ENCODE measurements at regions not wholly inside any gene's neighbourhood (a gene's known extent, or its start where the extent isn't known, plus 50 kb on each side); places are given as distances from the start of the nearest gene placed in this dataset.
"Not testable (repeated sequence)": the region's sequence is repeated elsewhere in the genome, so short reads cannot be mapped to it uniquely, and the experiment has no call there.

DNA sequence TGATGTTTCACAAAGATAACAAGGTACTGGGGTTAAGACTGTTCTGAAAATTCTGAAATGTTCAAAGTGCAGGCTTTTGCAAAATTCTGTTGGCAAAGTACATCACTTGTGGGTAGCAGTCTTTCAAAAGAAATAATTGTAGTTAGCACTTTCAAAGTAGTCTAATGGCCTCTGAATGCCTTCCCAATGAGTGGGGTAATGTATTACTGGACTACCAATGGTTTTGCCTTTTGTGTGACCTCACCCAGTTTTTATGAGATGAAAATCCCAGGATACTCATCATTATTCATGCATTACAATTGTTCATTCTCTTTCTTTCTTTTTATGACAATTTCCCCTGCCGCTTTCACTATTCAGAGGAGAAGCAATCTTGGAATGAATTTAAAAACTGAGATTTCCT is 686.1 kb downstream of the GLUD2 start:
- H3K4me3 ChIP-seq: no peak overlapping the region
- no peaks in the 10 kb centered on the region for H3K36me3 ChIP-seq
- TF ChIP-seq, protein P1, sequence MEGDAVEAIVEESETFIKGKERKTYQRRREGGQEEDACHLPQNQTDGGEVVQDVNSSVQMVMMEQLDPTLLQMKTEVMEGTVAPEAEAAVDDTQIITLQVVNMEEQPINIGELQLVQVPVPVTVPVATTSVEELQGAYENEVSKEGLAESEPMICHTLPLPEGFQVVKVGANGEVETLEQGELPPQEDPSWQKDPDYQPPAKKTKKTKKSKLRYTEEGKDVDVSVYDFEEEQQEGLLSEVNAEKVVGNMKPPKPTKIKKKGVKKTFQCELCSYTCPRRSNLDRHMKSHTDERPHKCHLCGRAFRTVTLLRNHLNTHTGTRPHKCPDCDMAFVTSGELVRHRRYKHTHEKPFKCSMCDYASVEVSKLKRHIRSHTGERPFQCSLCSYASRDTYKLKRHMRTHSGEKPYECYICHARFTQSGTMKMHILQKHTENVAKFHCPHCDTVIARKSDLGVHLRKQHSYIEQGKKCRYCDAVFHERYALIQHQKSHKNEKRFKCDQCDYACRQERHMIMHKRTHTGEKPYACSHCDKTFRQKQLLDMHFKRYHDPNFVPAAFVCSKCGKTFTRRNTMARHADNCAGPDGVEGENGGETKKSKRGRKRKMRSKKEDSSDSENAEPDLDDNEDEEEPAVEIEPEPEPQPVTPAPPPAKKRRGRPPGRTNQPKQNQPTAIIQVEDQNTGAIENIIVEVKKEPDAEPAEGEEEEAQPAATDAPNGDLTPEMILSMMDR (IDR thresholded peaks at IDR 0.05): no peak
- TF ChIP-seq POLR2A (IDR thresholded peaks at IDR 0.05): no peak
- H3K9me3 ChIP-seq: no peaks in the 10 kb centered on the region
- no peak for DNase-seq
- no peak overlapping the region for H3K27ac ChIP-seq
- intact Hi-C loops (cut with DNase I; ENCODE audit: low total_unique reads): no loop called here
- H3K27me3 ChIP-seq: no peaks in the 10 kb centered on the region
- no peaks in the 10 kb centered on the region for H3K4me1 ChIP-seq

DNA sequence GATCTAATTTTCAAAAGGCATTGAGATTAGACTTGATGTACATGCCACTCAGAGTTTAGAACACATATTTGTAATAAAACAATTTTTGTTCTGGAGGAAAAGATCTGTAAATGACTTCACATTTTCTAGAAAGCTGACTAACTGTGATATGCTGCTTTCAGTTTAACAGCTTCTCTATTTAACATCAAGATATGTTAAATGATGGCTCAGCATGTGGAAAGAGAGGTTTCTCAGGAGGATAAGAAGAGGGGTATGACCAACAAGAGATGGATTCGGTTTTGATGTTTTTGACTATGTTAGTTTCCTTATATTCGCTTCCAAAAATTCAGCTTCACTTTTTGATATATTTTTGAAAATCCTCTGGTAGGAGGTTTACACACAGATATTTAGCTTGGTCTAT is 698.7 kb downstream of the GLUD2 start:
- intact Hi-C loops (cut with DNase I; ENCODE audit: low total_unique reads): no loop called here
- TF ChIP-seq POLR2A (IDR thresholded peaks at IDR 0.05): no peak
- TF ChIP-seq, protein P1 (IDR thresholded peaks at IDR 0.05): no peak

DNA sequence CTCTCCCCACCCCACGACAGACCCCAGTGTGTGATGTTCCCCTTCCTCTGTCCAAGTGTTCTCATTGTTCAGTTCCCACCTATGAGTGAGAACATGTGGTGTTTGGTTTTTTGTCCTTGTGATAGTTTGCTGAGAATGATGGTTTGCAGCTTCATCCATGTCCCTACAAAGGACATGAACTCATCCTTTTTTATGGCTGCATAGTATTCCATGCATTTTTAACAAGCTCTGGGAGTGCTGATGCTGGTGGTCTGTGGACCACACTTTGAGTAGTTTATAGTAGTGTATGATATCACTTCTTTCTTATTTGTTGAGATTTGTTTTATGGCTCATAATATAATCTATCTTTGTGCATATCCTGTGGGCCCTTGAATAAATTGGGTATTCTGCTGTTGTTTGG is 706.2 kb downstream of the GLUD2 start:
- H3K9me3 ChIP-seq; H3K36me3 ChIP-seq; DNase-seq; H3K27ac ChIP-seq; H3K4me1 ChIP-seq; H3K27me3 ChIP-seq; H3K4me3 ChIP-seq; intact Hi-C loops (cut with DNase I; ENCODE audit: low total_unique reads): not testable (repeated sequence)

More for the DNA sequence above, 698.7 kb downstream of the GLUD2 start:
- Histone ChIP-seq H3K9me3 (no peaks in the 10 kb centered on the region), H3K36me3 (no peaks in the 10 kb centered on the region), H3K27me3 (no peaks in the 10 kb centered on the region), H3K4me1 (no peaks in the 10 kb centered on the region), H3K27ac (no peak overlapping the region), H3K4me3 (no peak overlapping the region)
- DNase-seq: no peak

DNA sequence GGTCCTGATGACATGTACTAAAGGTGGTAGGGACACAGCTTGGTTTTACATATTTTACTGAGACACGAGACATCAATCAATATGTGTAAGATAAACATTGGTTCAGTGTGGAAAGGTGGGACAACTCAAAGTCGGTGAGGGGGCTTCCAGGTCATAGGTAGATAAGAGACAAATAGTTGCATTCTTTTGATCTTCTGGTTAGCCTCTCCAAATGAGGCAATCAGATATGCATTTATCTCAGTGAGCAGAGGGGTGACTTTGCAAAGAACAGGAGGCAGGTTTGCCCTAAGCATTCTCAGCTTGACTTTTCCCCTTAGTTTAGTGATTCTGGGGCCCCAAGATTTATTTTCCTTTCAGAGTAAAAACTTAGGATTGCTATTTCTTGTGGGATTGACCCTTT is 706.9 kb downstream of the GLUD2 start:
- no peaks in the 10 kb centered on the region for H3K27me3 ChIP-seq
- H3K4me3 ChIP-seq: no peak overlapping the region
- intact Hi-C loops (cut with DNase I; ENCODE audit: low total_unique reads): no loop called here
- no peaks in the 10 kb centered on the region for H3K4me1 ChIP-seq
- DNase-seq: no peak
- TF ChIP-seq, protein P1 (IDR thresholded peaks at IDR 0.05): no peak
- TF ChIP-seq POLR2A (IDR thresholded peaks at IDR 0.05): no peak
- no peaks in the 10 kb centered on the region for H3K36me3 ChIP-seq
- H3K27ac ChIP-seq: no peak overlapping the region
- no peaks in the 10 kb centered on the region for H3K9me3 ChIP-seq

DNA sequence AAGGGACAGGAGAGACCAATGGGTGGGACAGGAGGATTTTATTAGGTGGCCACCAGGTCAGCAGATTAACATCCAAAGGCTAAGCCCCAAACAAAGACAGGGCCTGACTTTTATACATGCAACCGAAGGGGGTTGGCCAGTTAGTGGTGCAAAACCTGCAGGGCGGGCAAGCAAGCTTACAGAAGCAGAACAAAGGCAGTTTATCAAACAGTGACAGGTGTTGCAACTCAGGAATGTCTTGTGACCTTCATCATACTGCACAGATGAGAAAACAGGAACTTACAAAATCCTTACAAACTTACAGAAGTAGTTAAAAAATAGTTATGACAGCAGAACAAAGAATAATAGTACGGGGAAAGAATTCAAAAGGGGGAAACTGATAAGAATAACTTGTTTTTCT is 708.1 kb downstream of the GLUD2 start:
- Histone ChIP-seq H3K4me1 (no peaks in the 10 kb centered on the region), H3K27me3 (no peaks in the 10 kb centered on the region), H3K9me3 (no peaks in the 10 kb centered on the region), H3K27ac (no peak overlapping the region), H3K36me3 (no peaks in the 10 kb centered on the region), H3K4me3 (no peak overlapping the region)
- TF ChIP-seq POLR2A (IDR thresholded peaks at IDR 0.05): no peak
- TF ChIP-seq, protein P1 (IDR thresholded peaks at IDR 0.05): no peak
- no peak for DNase-seq
- intact Hi-C loops (cut with DNase I; ENCODE audit: low total_unique reads): no loop called here

DNA sequence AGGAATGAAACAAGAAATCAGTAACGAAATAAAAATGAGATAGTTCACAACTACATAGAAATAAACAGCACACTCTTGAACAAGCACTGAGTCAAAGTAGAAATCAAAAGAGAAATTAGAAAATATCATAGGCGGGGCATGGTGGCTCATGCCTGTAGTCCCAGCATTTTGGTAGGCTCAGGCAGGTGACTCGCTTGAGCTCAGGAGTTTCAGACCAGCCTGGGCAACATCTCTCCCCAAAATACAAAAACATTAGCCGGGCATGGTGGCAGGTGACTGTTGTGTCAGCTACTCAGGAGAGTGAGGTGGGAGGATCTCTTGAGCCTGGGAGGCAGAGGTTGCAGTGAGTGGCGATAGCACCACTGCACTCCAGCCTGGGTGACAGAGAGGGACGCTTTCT is 714.4 kb downstream of the GLUD2 start:
- no peak overlapping the region for H3K4me3 ChIP-seq
- H3K27me3 ChIP-seq: no peaks in the 10 kb centered on the region
- no peaks in the 10 kb centered on the region for H3K4me1 ChIP-seq
- H3K27ac ChIP-seq: no peak overlapping the region
- no peaks in the 10 kb centered on the region for H3K9me3 ChIP-seq
- TF ChIP-seq, protein P1 (IDR thresholded peaks at IDR 0.05): no peak
- no peak for TF ChIP-seq POLR2A (IDR thresholded peaks at IDR 0.05)
- intact Hi-C loops (cut with DNase I; ENCODE audit: low total_unique reads): no loop called here
- no peak for DNase-seq
- H3K36me3 ChIP-seq: no peaks in the 10 kb centered on the region
